Testis (tissue), 2 donors: ENCODE measurements at regions not wholly inside any gene's neighbourhood (a gene's known extent, or its start where the extent isn't known, plus 50 kb on each side); places are given as distances from the start of the nearest gene placed in this dataset.

Experiments
- DNase-seq: peaks from one replicate; pipeline ENCODE4 v3.0.0-alpha.2; 2019
- H3K27ac ChIP-seq, 2 donors: fragments of 200-600 bp; sonication (generic); one replicate each; pipeline ENCODE4 v1.5.1; 2019
- H3K27me3 ChIP-seq: fragments of 200-600 bp; sonication (generic); one replicate; pipeline ENCODE4 v1.5.1; 2019
- H3K36me3 ChIP-seq: fragments of 200-600 bp; sonication (generic); one replicate; pipeline ENCODE4 v1.5.1; 2017; ENCODE audit warnings: low read depth; ENCODE audit errors: missing control alignments
- H3K4me1 ChIP-seq: fragments of 200-600 bp; sonication (generic); one replicate; pipeline ENCODE4 v1.5.1; 2019
- H3K4me3 ChIP-seq, 2 donors: fragments of 200-600 bp; sonication (generic); one replicate each; pipeline ENCODE4 v1.5.1; 2017 to 2019
- H3K9me3 ChIP-seq: fragments of 200-600 bp; sonication (generic); one replicate; pipeline ENCODE4 v1.5.1; 2017
- CTCF ChIP-seq, 3 experiments: fragments of 450-650 bp in 2 of 3; fragments of 200-600 bp in 1 of 3; sonication (generic) in 1 of 3; IDR thresholded peaks; one replicate each; pipeline ENCODE4 v1.5.1; 2016 to 2019; ENCODE audit warnings: antibody characterized with exemption in 3 of 3, mild to moderate bottlenecking in 2 of 3, moderate library complexity in 1 of 3
- POLR2A ChIP-seq: fragments of 450-650 bp; IDR thresholded peaks from one replicate; pipeline ENCODE4 v1.6.1; 2017; ENCODE audit warnings: antibody characterized with exemption, mild to moderate bottlenecking, moderate library complexity
- WGBS, 2 donors: methylation state at CpG; one replicate each; pipeline ENCODE4 v1.1.5; 2018; 5-methylcytosine and 5-hydroxymethylcytosine counted together
- intact Hi-C: fragments of 100-400 bp; cut with DNase I; formaldehyde crosslinking; loops from one replicate; pipeline ENCODE4 v1.15.1; 2023; ENCODE audit warnings: low total_unique reads

GRCh38 chr11:127643268-127644058 lies 642.9 kb upstream of the KIRREL3 start:
- H3K4me3 ChIP-seq = no peak overlapping the region
- H3K36me3 ChIP-seq = no peaks in the 10 kb centered on the region
- no peaks in the 10 kb centered on the region for H3K9me3 ChIP-seq
- no peak overlapping the region for H3K27ac ChIP-seq
- DNase-seq = no peak
- no peaks in the 10 kb centered on the region for H3K27me3 ChIP-seq
- 57 to 72% methylated on average over 3 to 5 of the region's 5 CpGs for WGBS, 2 donors
- no peaks in the 10 kb centered on the region for H3K4me1 ChIP-seq
- intact Hi-C loops = no loop called here
- TF ChIP-seq POLR2A (no peak), CTCF (IDR thresholded peaks at IDR 0.05) (no peak)

- Histone ChIP-seq H3K4me1 (no peaks in the 10 kb centered on the region), H3K27me3 (no peaks in the 10 kb centered on the region), H3K36me3 (no peaks in the 10 kb centered on the region), H3K27ac (no peak overlapping the region), H3K9me3 (no peaks in the 10 kb centered on the region), H3K4me3 (no peak overlapping the region)
- WGBS, 2 donors = 87 to 96% methylated on average over 1 of the region's 1 CpG
- no peak for DNase-seq
- intact Hi-C loops = no loop called here
- TF ChIP-seq POLR2A = no peak
- TF ChIP-seq CTCF (IDR thresholded peaks at IDR 0.05) = no peak
Measured at GRCh38 chr11:127640561-127641451, 640.2 kb upstream of the KIRREL3 start.

GRCh38 chr11:127639916-127640315 lies 639.3 kb upstream of the KIRREL3 start:
- intact Hi-C loops = no loop called here
- Histone ChIP-seq H3K27ac (no peak overlapping the region), H3K36me3 (no peaks in the 10 kb centered on the region), H3K4me1 (no peaks in the 10 kb centered on the region), H3K27me3 (no peaks in the 10 kb centered on the region), H3K9me3 (no peaks in the 10 kb centered on the region), H3K4me3 (no peak overlapping the region)
- DNase-seq = no peak
- TF ChIP-seq CTCF (IDR thresholded peaks at IDR 0.05) (no peak), POLR2A (no peak)
- WGBS, 2 donors = 56 to 61% methylated on average over 2 of the region's 2 CpGs

GRCh38 chr11:127632976-127633680 lies 632.6 kb upstream of the KIRREL3 start:
- H3K4me3 ChIP-seq = no peak overlapping the region
- intact Hi-C loops = no loop called here
- no peak for TF ChIP-seq POLR2A
- no peak for TF ChIP-seq CTCF (IDR thresholded peaks at IDR 0.05)
- H3K4me1 ChIP-seq = peaks cover 4% of the 10 kb centered on the region
- no peak for DNase-seq
- H3K36me3 ChIP-seq = no peaks in the 10 kb centered on the region
- no peak overlapping the region for H3K27ac ChIP-seq
- no peaks in the 10 kb centered on the region for H3K9me3 ChIP-seq
- WGBS, 2 donors = 75 to 79% methylated on average over 2 of the region's 2 CpGs
- H3K27me3 ChIP-seq = no peaks in the 10 kb centered on the region
